ENCODE measurements at regions not wholly inside any gene's neighbourhood (a gene's known extent, or its start where the extent isn't known, plus 50 kb on each side); places are given as distances from the start of the nearest gene placed in this dataset.

- TF ChIP-seq CTCF (IDR thresholded peaks at IDR 0.05): no peak
- no peak for TF ChIP-seq POLR2A (IDR thresholded peaks at IDR 0.05)
Measured at GRCh38 chr4:16959305-16959704, 60.9 kb upstream of the LDB2 start.
